Fibroblast of skin of scalp (primary cell): ENCODE measurements at regions not wholly inside any gene's neighbourhood (a gene's known extent, or its start where the extent isn't known, plus 50 kb on each side); places are given as distances from the start of the nearest gene placed in this dataset.

Experiments used
- DNase-seq: peaks from one replicate; pipeline ENCODE4 v3.0.0-alpha.2; 2013

DNA sequence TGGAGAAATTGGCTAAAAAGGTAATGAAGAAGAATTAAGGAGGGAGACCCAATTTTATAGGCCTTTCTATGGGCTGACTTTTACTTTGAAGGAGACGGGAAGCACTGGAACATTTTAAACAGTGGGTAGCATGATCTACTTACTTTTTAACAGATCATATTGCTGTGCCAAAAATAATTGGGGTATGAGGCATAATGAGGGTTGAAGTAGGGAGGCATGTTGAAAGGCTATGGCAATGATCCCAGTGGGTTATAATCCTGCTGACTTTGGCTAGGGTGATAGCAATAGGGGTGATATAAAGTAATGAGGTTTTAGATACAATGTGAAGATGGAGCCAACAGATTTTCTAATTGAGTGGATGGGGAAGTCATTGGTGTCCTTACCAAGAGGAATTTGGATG lies 73.2 kb downstream of the GPR37 start:
- no peak for DNase-seq

GRCh38 chr7:124690840-124691239 lies 74.8 kb downstream of the GPR37 start:
- DNase-seq = no peak

DNA sequence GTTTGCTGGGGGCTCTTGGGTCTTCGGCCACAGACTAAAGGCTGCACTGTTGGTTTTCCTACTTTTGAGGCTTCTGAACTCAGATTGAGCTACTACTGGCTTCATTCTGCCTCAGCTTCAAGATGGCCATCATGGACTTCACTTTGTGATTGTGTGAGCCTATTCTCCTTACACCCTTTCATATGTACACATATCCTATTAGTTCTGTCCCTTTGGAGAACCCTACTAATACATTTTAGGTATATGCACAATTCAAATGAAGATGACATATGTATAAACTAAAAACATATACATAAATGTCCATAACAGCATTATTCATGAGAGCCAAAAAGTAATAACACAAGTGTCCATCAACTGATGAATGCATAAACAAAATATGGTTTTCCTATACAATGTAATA lies 75.7 kb downstream of the GPR37 start:
- no peak for DNase-seq

- no peak for DNase-seq
Measured at GRCh38 chr7:124689523-124689922, 76.1 kb downstream of the GPR37 start.

- no peak for DNase-seq
Measured at GRCh38 chr7:124688991-124689390, 76.6 kb downstream of the GPR37 start.

DNA sequence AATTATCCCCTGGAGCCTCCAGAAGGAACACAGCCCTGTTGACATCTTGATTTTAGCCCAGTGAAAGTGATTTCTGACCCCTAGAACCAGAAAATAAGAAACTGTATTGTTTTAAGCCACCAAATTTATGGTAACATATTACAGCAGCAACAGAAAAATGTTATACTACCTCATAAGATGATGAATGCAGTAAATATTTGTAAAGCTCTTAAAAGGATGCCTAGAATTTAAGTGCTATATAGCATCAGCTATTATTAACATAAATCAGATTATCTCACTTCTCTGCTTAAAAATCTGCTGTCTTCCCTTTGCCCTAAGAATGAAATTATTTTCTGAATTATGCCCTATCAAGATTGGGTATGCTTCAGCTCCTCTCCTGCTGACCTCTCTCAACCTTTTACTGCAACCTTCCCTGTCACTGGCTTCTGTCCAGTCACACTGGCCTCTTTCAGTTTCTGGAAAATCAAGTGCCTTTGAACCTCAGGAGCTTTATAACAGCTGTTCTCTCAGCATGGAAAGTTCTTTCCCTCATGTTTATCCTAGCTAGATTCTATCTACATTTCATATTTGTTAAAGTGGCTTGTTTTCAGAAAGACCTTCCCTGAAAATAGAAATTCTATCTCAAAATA lies 78.9 kb downstream of the GPR37 start:
- DNase-seq = no peak

GRCh38 chr7:124681946-124682345 lies 83.6 kb downstream of the GPR37 start:
- DNase-seq = no peak

DNA sequence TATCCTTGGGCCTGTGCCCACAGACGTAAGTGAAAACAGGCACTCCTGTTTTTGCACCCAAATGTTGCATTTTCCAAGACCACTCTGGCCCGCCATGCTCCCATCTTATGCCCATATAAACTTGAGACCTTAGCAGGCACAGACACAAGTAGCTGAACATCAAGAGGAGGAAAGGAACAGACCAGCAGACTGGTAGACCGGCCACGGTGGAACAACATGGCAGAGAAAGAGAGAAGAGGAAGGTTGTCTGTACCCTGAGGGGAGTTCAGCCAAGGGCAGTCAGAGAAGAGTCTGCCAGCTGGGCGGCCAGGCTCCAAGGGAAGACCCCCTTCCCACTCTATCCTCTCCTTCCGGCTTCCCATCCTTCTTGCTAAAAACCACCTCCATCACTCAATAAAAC lies 85.3 kb downstream of the GPR37 start:
- no peak for DNase-seq

DNA sequence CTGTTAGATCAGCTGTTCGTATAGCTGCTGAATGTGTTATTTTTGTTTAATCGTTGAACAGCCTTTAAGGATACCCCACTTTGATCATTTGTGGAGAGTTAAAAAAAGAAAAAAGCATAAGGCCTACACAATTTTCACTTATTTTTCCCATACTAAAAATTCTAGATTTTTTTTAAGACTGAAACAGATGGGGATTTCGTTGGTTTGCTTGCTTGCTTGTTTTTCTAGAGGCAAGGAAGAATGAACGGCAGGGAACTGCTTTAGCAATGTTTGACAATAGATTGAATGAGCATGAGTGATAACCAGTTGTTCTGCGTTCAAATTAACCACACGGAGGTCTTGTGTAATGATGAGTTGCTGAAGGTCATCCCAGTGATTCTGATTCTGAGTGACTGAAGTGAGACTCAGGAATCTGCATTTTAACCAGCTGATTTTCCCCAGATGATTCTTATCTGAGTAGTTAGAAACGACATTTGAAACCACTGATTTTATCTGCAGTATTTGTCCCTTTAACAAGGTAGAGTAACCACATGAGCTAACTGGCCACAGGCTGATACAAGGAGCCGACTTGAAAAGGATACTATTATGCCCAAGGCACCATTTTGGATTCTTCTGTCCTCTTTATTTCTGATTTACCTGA lies 85.9 kb downstream of the GPR37 start:
- DNase-seq = no peak

DNA sequence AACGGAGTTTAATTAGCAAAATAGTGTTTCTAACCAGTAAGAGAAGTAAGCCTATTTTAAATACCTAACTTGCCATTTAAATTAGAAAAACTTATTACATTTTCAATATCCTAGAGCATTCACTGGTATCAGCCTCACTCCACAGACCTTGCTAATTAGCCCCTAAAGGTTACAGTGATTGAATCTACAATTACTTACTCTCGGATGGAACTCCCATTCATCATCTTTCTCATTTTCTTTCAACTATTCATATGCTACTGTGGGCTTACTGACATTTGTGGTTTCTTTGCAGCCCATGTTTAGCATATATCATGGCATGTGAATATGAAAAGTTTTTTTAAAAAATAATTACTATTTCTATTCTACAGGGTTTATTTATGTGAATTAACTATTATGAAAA lies 86.4 kb downstream of the GPR37 start:
- DNase-seq = no peak

- no peak for DNase-seq
Measured at GRCh38 chr7:124674451-124674850, 91.1 kb downstream of the GPR37 start.

DNA sequence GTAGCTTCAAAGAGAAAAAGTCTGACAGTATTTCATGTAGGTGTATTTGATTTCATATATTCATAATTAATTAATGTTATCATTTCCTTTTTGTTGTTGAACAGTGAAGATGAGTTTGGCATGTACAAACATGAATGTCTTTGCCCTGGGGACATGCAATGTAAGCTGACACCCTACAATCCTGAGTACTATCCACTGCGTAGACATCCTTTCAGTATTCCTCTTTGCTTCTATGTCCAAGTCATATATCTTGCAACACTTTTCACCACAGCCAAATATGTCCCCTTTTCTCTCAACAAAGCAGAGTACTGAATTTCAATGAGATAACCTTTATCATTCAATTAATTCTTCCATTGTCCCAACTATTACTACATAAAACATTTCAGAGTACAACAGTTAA lies 93.6 kb downstream of the GPR37 start:
- no peak for DNase-seq

DNA sequence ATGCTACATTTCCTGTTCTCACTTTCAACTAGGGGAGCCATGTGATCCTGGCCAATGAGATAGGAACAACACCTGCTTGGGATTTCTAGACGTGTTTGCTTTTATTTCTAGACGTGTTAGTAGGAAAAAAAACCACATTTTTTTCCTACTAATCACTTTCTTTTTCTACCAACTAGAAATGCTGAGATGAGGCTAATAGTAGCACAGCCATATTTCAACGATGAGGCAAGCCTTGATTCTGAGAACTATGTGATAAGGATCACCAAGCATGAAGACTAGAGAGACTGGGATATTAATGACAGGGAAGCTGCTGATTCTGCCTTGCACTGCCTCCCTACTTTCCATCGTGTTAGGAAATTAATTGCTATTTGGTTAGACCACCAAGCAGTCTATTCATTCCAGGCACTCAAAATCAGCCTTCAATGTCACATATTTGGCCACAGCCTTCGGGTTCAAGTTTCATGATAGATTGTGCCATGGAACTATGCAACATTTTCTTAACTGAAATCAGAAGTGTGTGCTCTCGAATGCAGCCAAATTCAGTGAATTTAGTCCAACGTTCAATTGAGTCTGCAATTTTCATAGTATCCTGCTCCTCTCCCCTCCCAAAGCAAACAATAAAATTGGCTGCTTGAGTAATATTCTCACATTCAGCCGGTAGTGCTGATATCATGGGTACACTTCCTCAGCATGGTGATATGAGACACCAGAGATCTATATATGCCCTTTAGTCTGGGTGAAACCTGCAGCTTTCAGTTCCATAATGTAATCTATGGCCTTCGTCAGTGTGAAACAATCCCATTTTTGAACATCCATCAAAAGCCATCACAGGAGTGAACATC lies 98.1 kb downstream of the GPR37 start:
- DNase-seq = no peak

- no peak for DNase-seq
Measured at GRCh38 chr7:124662937-124663336, 102.7 kb downstream of the GPR37 start.

GRCh38 chr7:124662372-124662771 lies 103.2 kb downstream of the GPR37 start:
- DNase-seq = no peak

- DNase-seq = no peak
Measured at GRCh38 chr7:124655990-124656389, 109.6 kb downstream of the GPR37 start.

- DNase-seq = no peak
Measured at GRCh38 chr7:124652237-124652636, 113.4 kb downstream of the GPR37 start.

DNA sequence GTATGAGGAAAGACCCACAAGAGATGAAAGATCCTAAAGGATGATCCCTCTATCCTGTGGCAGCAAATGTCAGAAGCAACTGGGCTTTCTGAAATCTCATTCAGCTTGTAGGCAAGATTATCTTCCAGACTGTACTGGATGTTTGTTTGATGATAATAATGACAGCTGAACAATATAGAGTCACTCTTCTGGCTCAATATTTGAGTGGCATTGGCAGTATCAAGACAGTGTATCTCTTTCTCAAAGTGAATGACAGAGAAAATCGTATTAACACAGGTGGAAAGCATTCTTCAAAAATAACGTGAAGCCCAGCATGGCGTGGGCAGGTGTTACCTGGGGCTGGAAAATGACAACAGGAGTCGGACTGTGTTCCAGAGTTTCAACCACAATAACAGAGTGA lies 114.5 kb downstream of the GPR37 start:
- no peak for DNase-seq

- DNase-seq = no peak
Measured at GRCh38 chr7:124649397-124650014, 116.1 kb downstream of the GPR37 start.

GRCh38 chr7:124647630-124648306 lies 117.8 kb downstream of the GPR37 start:
- DNase-seq = no peak

DNA sequence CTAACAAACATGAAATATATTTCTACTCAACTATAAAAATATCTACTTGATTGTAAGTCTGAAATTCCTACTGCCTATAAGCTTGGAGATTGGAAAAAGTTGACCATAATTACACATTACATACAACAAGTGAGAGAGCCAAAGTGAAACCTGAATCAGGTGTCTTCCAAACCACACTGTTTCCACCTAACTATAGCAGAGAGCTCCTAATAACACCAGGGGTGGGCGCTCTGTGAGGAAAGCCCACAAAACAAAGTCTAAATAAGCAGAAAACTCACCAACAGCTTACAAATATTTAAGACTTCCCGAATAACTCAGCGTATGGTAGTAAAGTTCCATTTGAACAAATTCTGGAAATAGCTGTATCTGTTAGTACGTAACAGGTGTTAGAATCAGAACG lies 119.9 kb downstream of the GPR37 start:
- DNase-seq = no peak

- no peak for DNase-seq
Measured at GRCh38 chr7:124643311-124643811, 122.2 kb downstream of the GPR37 start.

DNA sequence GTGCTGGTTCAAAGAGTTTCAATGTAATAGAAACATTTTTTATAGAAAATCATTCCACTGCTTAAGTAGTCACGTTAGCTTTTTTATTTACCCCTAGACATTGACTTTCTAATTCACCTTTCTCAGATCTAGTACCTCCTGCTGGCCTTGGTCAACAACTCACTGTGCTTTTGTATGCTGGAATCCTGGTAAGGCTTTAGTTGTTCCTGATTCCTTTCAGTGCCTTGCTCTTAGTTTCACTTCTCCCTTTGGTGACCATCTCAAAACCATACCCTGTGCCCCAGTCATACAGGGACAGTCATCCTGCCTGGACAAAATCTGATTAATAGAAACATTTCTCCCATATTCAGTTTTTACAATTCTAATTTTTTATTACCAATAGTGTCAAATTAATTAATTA lies 130.2 kb downstream of the GPR37 start:
- DNase-seq = no peak
